Neural cell (in vitro differentiated cells): ENCODE measurements at regions not wholly inside any gene's neighbourhood (a gene's known extent, or its start where the extent isn't known, plus 50 kb on each side); places are given as distances from the start of the nearest gene placed in this dataset.

ENCODE experiments used
- H2AFZ ChIP-seq: fragments of 200-600, 300-800 bp; sonication (generic), shearing (Covaris generic); 2 replicates; pipeline ENCODE4 v1.6.0; 2014; ENCODE audit warnings: low read depth, mild to moderate bottlenecking, antibody characterized with exemption, low read length, moderate library complexity
- H3F3A ChIP-seq: fragments of 200-600 bp; shearing (Covaris generic); 2 replicates; pipeline ENCODE4 v1.6.1; 2016; ENCODE audit warnings: mild to moderate bottlenecking, moderate library complexity, mixed read lengths, antibody characterized with exemption, low read length; ENCODE audit not compliant: insufficient read depth, poor library complexity, severe bottlenecking
- H3K27ac ChIP-seq: fragments of 200-600, 300-800 bp; sonication (generic), shearing (Covaris generic); 2 replicates; pipeline ENCODE4 v1.5.1; 2014; ENCODE audit warnings: mild to moderate bottlenecking, low read length, moderate library complexity
- H3K27me3 ChIP-seq: fragments of 300-800, 200-600 bp; sonication (generic), shearing (Covaris generic); 2 replicates; pipeline ENCODE4 v1.6.0; 2014; ENCODE audit warnings: mild to moderate bottlenecking, low read depth, low read length, moderate library complexity; ENCODE audit not compliant: insufficient read depth
- H3K36me3 ChIP-seq: fragments of 300-800, 200-600 bp; sonication (generic), shearing (Covaris generic); 2 replicates; pipeline ENCODE4 v1.5.1; 2014; ENCODE audit warnings: mild to moderate bottlenecking, antibody characterized with exemption, low read length, moderate library complexity; ENCODE audit not compliant: insufficient read depth
- H3K4me2 ChIP-seq: fragments of 300-800, 200-600 bp; sonication (generic), shearing (Covaris generic); 2 replicates; pipeline ENCODE4 v1.6.0; 2014; ENCODE audit warnings: mild to moderate bottlenecking, low read length
- H3K4me3 ChIP-seq: fragments of 300-800, 200-600 bp; sonication (generic), shearing (Covaris generic); 2 replicates; pipeline ENCODE4 v1.5.1; 2014; ENCODE audit warnings: mild to moderate bottlenecking, low read length, moderate library complexity
- H3K79me2 ChIP-seq: fragments of 200-600 bp; shearing (Covaris generic); replicated peaks from 2 replicates; pipeline ENCODE4 v1.6.0; 2014; ENCODE audit warnings: mild to moderate bottlenecking, low read length, moderate library complexity; ENCODE audit not compliant: insufficient read depth
- H3K9ac ChIP-seq: fragments of 300-800, 200-600 bp; sonication (generic), shearing (Covaris generic); 2 replicates; pipeline ENCODE4 v1.6.1; 2016; ENCODE audit warnings: mild to moderate bottlenecking, low read length, mixed read lengths
- H3K9me2 ChIP-seq: fragments of 200-600 bp; shearing (Covaris generic); 2 replicates; pipeline ENCODE4 v1.6.1; 2016; ENCODE audit warnings: mild to moderate bottlenecking, low read length, mixed read lengths; ENCODE audit not compliant: insufficient read depth
- H3K9me3 ChIP-seq: fragments of 200-600, 300-800 bp; sonication (generic), shearing (Covaris generic); 2 replicates; pipeline ENCODE4 v1.6.1; 2016; ENCODE audit warnings: mild to moderate bottlenecking, mixed run types, low read length, moderate library complexity, mixed read lengths
- H4K20me1 ChIP-seq: fragments of 200-600 bp; shearing (Covaris generic); 2 replicates; pipeline ENCODE4 v1.6.1; 2016; ENCODE audit warnings: mild to moderate bottlenecking, mixed run types; ENCODE audit not compliant: insufficient read depth
- EP300 ChIP-seq: fragments of 450-650 bp; conservative IDR thresholded peaks from 2 replicates; pipeline ENCODE4 v1.6.1; 2014; ENCODE audit warnings: antibody characterized with exemption, mild to moderate bottlenecking, moderate library complexity; ENCODE audit not compliant: poor library complexity, severe bottlenecking
- EZH2 ChIP-seq: fragments of 200-600, 300-800 bp; shearing (Covaris generic), sonication (generic); IDR thresholded peaks from 2 replicates; pipeline ENCODE4 v1.6.1; 2014; ENCODE audit warnings: antibody characterized with exemption, low read length, borderline replicate concordance, mild to moderate bottlenecking; ENCODE audit not compliant: insufficient read depth, poor library complexity, severe bottlenecking
- MXI1 ChIP-seq: fragments of 450-650 bp; conservative IDR thresholded peaks from 2 replicates; pipeline ENCODE4 v1.6.1; 2014; ENCODE audit warnings: antibody characterized with exemption, mild to moderate bottlenecking; ENCODE audit not compliant: poor library complexity, severe bottlenecking
- POLR2AphosphoS5 ChIP-seq: IDR thresholded peaks from 2 replicates; pipeline ENCODE4 v1.6.1; 2012
- RAD21 ChIP-seq: fragments of 450-650 bp; conservative IDR thresholded peaks from 2 replicates; pipeline ENCODE4 v1.6.1; 2014; ENCODE audit warnings: antibody characterized with exemption, mild to moderate bottlenecking, moderate library complexity
- SMC3 ChIP-seq: fragments of 450-650 bp; conservative IDR thresholded peaks from 2 replicates; pipeline ENCODE4 v1.6.1; 2014; ENCODE audit warnings: antibody characterized with exemption, mild to moderate bottlenecking, moderate library complexity; ENCODE audit not compliant: poor library complexity
- TAF1 ChIP-seq: IDR thresholded peaks from 2 replicates; pipeline ENCODE4 v1.6.1; 2012; ENCODE audit warnings: low read depth
- TF ChIP-seq, protein P1 (sequence below): fragments of 450-650 bp; IDR thresholded peaks from 2 replicates; pipeline ENCODE4 v1.5.1; 2014; ENCODE audit warnings: antibody characterized with exemption, mild to moderate bottlenecking, moderate library complexity; ENCODE audit not compliant: poor library complexity, severe bottlenecking
- TF ChIP-seq, protein P2 (sequence below): IDR thresholded peaks from 2 replicates; pipeline ENCODE4 v1.6.1; 2012; ENCODE audit warnings: borderline replicate concordance

GRCh38 chr5:40033411-40033810, 608.6 kb upstream of the DAB2 start:
- H3K9me3 ChIP-seq = no peaks in the 10 kb centered on the region
- no peaks in the 10 kb centered on the region for H3K27me3 ChIP-seq
- H3K36me3 ChIP-seq = no peaks in the 10 kb centered on the region
- H4K20me1 ChIP-seq = no peaks in the 10 kb centered on the region
- H3K27ac ChIP-seq = no peak overlapping the region
- no peak overlapping the region for H3K9ac ChIP-seq
- H3F3A ChIP-seq = no peaks in the 10 kb centered on the region
- H3K9me2 ChIP-seq = no peaks in the 10 kb centered on the region
- no peak overlapping the region for H3K4me3 ChIP-seq
- no peak overlapping the region for H2AFZ ChIP-seq
- no peak overlapping the region for H3K4me2 ChIP-seq
- H3K79me2 ChIP-seq = no peaks in the 10 kb centered on the region
- TF ChIP-seq, protein P1, sequence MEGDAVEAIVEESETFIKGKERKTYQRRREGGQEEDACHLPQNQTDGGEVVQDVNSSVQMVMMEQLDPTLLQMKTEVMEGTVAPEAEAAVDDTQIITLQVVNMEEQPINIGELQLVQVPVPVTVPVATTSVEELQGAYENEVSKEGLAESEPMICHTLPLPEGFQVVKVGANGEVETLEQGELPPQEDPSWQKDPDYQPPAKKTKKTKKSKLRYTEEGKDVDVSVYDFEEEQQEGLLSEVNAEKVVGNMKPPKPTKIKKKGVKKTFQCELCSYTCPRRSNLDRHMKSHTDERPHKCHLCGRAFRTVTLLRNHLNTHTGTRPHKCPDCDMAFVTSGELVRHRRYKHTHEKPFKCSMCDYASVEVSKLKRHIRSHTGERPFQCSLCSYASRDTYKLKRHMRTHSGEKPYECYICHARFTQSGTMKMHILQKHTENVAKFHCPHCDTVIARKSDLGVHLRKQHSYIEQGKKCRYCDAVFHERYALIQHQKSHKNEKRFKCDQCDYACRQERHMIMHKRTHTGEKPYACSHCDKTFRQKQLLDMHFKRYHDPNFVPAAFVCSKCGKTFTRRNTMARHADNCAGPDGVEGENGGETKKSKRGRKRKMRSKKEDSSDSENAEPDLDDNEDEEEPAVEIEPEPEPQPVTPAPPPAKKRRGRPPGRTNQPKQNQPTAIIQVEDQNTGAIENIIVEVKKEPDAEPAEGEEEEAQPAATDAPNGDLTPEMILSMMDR = no peak
- TF ChIP-seq EZH2 (no peak), EP300 (no peak), TAF1 (no peak), SMC3 (no peak), RAD21 (no peak), POLR2AphosphoS5 (no peak), MXI1 (no peak)
- TF ChIP-seq, protein P2, sequence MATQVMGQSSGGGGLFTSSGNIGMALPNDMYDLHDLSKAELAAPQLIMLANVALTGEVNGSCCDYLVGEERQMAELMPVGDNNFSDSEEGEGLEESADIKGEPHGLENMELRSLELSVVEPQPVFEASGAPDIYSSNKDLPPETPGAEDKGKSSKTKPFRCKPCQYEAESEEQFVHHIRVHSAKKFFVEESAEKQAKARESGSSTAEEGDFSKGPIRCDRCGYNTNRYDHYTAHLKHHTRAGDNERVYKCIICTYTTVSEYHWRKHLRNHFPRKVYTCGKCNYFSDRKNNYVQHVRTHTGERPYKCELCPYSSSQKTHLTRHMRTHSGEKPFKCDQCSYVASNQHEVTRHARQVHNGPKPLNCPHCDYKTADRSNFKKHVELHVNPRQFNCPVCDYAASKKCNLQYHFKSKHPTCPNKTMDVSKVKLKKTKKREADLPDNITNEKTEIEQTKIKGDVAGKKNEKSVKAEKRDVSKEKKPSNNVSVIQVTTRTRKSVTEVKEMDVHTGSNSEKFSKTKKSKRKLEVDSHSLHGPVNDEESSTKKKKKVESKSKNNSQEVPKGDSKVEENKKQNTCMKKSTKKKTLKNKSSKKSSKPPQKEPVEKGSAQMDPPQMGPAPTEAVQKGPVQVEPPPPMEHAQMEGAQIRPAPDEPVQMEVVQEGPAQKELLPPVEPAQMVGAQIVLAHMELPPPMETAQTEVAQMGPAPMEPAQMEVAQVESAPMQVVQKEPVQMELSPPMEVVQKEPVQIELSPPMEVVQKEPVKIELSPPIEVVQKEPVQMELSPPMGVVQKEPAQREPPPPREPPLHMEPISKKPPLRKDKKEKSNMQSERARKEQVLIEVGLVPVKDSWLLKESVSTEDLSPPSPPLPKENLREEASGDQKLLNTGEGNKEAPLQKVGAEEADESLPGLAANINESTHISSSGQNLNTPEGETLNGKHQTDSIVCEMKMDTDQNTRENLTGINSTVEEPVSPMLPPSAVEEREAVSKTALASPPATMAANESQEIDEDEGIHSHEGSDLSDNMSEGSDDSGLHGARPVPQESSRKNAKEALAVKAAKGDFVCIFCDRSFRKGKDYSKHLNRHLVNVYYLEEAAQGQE = no peak

GRCh38 chr5:40033009-40033408, 608.2 kb upstream of the DAB2 start:
- Histone ChIP-seq H3K9ac (no peak overlapping the region), H3K4me3 (no peak overlapping the region), H3K27ac (no peak overlapping the region), H3K4me2 (no peak overlapping the region), H3K79me2 (no peaks in the 10 kb centered on the region), H4K20me1 (no peaks in the 10 kb centered on the region), H3K27me3 (no peaks in the 10 kb centered on the region), H3K36me3 (no peaks in the 10 kb centered on the region), H2AFZ (no peak overlapping the region), H3F3A (no peaks in the 10 kb centered on the region), H3K9me2 (no peaks in the 10 kb centered on the region), H3K9me3 (no peaks in the 10 kb centered on the region)
- TF ChIP-seq, protein P2 = no peak
- no peak for TF ChIP-seq TAF1
- no peak for TF ChIP-seq EZH2
- TF ChIP-seq MXI1 = no peak
- no peak for TF ChIP-seq SMC3
- TF ChIP-seq, protein P1 = no peak
- no peak for TF ChIP-seq EP300
